ENCODE measurements at regions not wholly inside any gene's neighbourhood (a gene's known extent, or its start where the extent isn't known, plus 50 kb on each side); places are given as distances from the start of the nearest gene placed in this dataset.

DNA sequence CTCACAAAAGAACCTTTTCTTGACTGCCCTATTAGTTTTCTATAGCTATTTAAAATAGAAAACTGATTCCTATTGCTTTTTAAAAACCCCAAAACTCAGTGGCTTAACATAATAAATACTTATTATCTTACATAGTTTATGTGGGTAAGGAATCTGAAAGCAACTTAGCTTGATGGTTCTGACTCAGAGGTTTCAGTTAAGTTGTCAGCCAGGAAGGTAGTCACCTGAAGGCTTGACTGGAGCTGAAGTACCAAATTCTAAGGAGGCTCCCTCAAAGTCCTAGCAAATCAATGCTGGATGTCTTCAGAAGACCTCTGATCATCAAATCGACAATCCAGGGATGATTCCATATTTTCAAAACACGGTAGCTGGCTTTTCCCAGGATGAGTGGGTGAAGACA is 546.6 kb upstream of the CDH2 start (continued):
- TF ChIP-seq, protein P1, sequence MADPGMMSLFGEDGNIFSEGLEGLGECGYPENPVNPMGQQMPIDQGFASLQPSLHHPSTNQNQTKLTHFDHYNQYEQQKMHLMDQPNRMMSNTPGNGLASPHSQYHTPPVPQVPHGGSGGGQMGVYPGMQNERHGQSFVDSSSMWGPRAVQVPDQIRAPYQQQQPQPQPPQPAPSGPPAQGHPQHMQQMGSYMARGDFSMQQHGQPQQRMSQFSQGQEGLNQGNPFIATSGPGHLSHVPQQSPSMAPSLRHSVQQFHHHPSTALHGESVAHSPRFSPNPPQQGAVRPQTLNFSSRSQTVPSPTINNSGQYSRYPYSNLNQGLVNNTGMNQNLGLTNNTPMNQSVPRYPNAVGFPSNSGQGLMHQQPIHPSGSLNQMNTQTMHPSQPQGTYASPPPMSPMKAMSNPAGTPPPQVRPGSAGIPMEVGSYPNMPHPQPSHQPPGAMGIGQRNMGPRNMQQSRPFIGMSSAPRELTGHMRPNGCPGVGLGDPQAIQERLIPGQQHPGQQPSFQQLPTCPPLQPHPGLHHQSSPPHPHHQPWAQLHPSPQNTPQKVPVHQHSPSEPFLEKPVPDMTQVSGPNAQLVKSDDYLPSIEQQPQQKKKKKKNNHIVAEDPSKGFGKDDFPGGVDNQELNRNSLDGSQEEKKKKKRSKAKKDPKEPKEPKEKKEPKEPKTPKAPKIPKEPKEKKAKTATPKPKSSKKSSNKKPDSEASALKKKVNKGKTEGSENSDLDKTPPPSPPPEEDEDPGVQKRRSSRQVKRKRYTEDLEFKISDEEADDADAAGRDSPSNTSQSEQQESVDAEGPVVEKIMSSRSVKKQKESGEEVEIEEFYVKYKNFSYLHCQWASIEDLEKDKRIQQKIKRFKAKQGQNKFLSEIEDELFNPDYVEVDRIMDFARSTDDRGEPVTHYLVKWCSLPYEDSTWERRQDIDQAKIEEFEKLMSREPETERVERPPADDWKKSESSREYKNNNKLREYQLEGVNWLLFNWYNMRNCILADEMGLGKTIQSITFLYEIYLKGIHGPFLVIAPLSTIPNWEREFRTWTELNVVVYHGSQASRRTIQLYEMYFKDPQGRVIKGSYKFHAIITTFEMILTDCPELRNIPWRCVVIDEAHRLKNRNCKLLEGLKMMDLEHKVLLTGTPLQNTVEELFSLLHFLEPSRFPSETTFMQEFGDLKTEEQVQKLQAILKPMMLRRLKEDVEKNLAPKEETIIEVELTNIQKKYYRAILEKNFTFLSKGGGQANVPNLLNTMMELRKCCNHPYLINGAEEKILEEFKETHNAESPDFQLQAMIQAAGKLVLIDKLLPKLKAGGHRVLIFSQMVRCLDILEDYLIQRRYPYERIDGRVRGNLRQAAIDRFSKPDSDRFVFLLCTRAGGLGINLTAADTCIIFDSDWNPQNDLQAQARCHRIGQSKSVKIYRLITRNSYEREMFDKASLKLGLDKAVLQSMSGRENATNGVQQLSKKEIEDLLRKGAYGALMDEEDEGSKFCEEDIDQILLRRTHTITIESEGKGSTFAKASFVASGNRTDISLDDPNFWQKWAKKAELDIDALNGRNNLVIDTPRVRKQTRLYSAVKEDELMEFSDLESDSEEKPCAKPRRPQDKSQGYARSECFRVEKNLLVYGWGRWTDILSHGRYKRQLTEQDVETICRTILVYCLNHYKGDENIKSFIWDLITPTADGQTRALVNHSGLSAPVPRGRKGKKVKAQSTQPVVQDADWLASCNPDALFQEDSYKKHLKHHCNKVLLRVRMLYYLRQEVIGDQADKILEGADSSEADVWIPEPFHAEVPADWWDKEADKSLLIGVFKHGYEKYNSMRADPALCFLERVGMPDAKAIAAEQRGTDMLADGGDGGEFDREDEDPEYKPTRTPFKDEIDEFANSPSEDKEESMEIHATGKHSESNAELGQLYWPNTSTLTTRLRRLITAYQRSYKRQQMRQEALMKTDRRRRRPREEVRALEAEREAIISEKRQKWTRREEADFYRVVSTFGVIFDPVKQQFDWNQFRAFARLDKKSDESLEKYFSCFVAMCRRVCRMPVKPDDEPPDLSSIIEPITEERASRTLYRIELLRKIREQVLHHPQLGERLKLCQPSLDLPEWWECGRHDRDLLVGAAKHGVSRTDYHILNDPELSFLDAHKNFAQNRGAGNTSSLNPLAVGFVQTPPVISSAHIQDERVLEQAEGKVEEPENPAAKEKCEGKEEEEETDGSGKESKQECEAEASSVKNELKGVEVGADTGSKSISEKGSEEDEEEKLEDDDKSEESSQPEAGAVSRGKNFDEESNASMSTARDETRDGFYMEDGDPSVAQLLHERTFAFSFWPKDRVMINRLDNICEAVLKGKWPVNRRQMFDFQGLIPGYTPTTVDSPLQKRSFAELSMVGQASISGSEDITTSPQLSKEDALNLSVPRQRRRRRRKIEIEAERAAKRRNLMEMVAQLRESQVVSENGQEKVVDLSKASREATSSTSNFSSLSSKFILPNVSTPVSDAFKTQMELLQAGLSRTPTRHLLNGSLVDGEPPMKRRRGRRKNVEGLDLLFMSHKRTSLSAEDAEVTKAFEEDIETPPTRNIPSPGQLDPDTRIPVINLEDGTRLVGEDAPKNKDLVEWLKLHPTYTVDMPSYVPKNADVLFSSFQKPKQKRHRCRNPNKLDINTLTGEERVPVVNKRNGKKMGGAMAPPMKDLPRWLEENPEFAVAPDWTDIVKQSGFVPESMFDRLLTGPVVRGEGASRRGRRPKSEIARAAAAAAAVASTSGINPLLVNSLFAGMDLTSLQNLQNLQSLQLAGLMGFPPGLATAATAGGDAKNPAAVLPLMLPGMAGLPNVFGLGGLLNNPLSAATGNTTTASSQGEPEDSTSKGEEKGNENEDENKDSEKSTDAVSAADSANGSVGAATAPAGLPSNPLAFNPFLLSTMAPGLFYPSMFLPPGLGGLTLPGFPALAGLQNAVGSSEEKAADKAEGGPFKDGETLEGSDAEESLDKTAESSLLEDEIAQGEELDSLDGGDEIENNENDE (IDR thresholded peaks at IDR 0.05; ENCODE audit: insufficient replicate concordance, low read length): no peak
- TF ChIP-seq BRCA1 (IDR thresholded peaks at IDR 0.05; ENCODE audit: low read depth, low read length) (no peak), SUZ12 (IDR thresholded peaks at IDR 0.05; ENCODE audit: low read length) (no peak), HDAC2 (IDR thresholded peaks at IDR 0.05; ENCODE audit: borderline replicate concordance in 1 of 2, low read depth in 2 of 2, low read length in 2 of 2) (no peak), SP4 (IDR thresholded peaks at IDR 0.05; ENCODE audit: low read length) (no peak), EZH2 (IDR thresholded peaks at IDR 0.05; ENCODE audit: low read depth, low read length, severe bottlenecking) (no peak), PHF8 (conservative IDR thresholded peaks at IDR 0.05; ENCODE audit: low read depth, low read length) (no peak), CTBP2 (IDR thresholded peaks at IDR 0.05; ENCODE audit: borderline replicate concordance, insufficient read depth, insufficient read length, low read length) (no peak), GABPA (IDR thresholded peaks at IDR 0.05; ENCODE audit: borderline replicate concordance, insufficient read depth, low read length) (no peak)
- TF ChIP-seq, protein P2, sequence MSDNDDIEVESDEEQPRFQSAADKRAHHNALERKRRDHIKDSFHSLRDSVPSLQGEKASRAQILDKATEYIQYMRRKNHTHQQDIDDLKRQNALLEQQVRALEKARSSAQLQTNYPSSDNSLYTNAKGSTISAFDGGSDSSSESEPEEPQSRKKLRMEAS (IDR thresholded peaks at IDR 0.05): no peak
